Endothelial cell of umbilical vein (primary cell): ENCODE measurements at regions not wholly inside any gene's neighbourhood (a gene's known extent, or its start where the extent isn't known, plus 50 kb on each side); places are given as distances from the start of the nearest gene placed in this dataset.

ENCODE experiments used
- EZH2 ChIP-seq: IDR thresholded peaks from 2 replicates; pipeline ENCODE4 v1.6.1; 2012; ENCODE audit warnings: borderline replicate concordance, low read depth, mild to moderate bottlenecking, moderate library complexity, low read length, inconsistent platforms; ENCODE audit not compliant: severe bottlenecking
- FOS ChIP-seq: IDR thresholded peaks from 2 replicates; pipeline ENCODE4 v1.6.1; 2011; ENCODE audit warnings: mild to moderate bottlenecking, low read length, moderate library complexity, borderline replicate concordance; ENCODE audit not compliant: insufficient read depth
- GATA2 ChIP-seq: IDR thresholded peaks from 2 replicates; pipeline ENCODE4 v1.7.0; 2011; ENCODE audit warnings: low read depth, mild to moderate bottlenecking, moderate library complexity, mixed read lengths, low read length; ENCODE audit not compliant: insufficient read length, insufficient read depth
- JUN ChIP-seq: IDR thresholded peaks from 2 replicates; pipeline ENCODE4 v1.6.1; 2011; ENCODE audit warnings: borderline replicate concordance, low read depth; ENCODE audit not compliant: insufficient read length, insufficient read depth
- MAX ChIP-seq: IDR thresholded peaks from 2 replicates; pipeline ENCODE4 v1.6.1; 2011; ENCODE audit not compliant: insufficient read depth, insufficient read length
- POLR2A ChIP-seq: IDR thresholded peaks from 2 replicates; pipeline ENCODE4 v1.6.1; 2012; ENCODE audit warnings: low read depth, mild to moderate bottlenecking, control low read depth, low read length
- POLR2AphosphoS5 ChIP-seq: IDR thresholded peaks from 2 replicates; pipeline ENCODE4 v1.6.1; 2012; ENCODE audit warnings: low read depth, mild to moderate bottlenecking, control low read depth, low read length, moderate library complexity; ENCODE audit not compliant: insufficient read depth
- TF ChIP-seq, protein P1 (sequence below), 2 donors: IDR thresholded peaks; 1 replicate in 1 of 2; 2 replicates in 1 of 2; pipeline ENCODE4 v1.5.1; 2011; ENCODE audit warnings: low read length in 2 of 2, mild to moderate bottlenecking in 2 of 2, moderate library complexity in 2 of 2, control low read depth in 1 of 2, inconsistent platforms in 1 of 2, low read depth in 1 of 2; ENCODE audit not compliant: insufficient read depth in 1 of 2; ENCODE audit errors: extremely low read depth in 1 of 2

- TF ChIP-seq POLR2AphosphoS5, result no peak
- no peak for TF ChIP-seq JUN
- no peak for TF ChIP-seq POLR2A
- TF ChIP-seq MAX, result no peak
- TF ChIP-seq, protein P1, sequence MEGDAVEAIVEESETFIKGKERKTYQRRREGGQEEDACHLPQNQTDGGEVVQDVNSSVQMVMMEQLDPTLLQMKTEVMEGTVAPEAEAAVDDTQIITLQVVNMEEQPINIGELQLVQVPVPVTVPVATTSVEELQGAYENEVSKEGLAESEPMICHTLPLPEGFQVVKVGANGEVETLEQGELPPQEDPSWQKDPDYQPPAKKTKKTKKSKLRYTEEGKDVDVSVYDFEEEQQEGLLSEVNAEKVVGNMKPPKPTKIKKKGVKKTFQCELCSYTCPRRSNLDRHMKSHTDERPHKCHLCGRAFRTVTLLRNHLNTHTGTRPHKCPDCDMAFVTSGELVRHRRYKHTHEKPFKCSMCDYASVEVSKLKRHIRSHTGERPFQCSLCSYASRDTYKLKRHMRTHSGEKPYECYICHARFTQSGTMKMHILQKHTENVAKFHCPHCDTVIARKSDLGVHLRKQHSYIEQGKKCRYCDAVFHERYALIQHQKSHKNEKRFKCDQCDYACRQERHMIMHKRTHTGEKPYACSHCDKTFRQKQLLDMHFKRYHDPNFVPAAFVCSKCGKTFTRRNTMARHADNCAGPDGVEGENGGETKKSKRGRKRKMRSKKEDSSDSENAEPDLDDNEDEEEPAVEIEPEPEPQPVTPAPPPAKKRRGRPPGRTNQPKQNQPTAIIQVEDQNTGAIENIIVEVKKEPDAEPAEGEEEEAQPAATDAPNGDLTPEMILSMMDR (IDR thresholded peaks at IDR 0.05; ENCODE audit: extremely low read depth in 1 of 2, insufficient read depth in 1 of 2, low read depth in 1 of 2, low read length in 2 of 2), result no peak
- no peak for TF ChIP-seq EZH2
- TF ChIP-seq FOS, result no peak
- TF ChIP-seq GATA2, result no peak
Measured at GRCh38 chr17:77853191-77853977, 105.1 kb upstream of the TNRC6C start.
